HCT116 (cell line): ENCODE measurements at regions not wholly inside any gene's neighbourhood (a gene's known extent, or its start where the extent isn't known, plus 50 kb on each side); places are given as distances from the start of the nearest gene placed in this dataset.

Experiments used
- ATAC-seq: fragments of 200-7000 bp; cut with Tn5 transposase; 2 replicates; pipeline ENCODE4 v1.9.1; 2020; ENCODE audit warnings: mild to moderate bottlenecking, moderate library complexity
- BruUV-seq: library from RNA; stranded (reverse); fragments of 400-500 nt; replicated peaks from 2 replicates; lab custom pipeline; 2021; lab: Mats Ljungman, UMichigan
- CTCF ChIA-PET: fragments of 300-600 bp; sonication (Branson Sonifier 250); formaldehyde crosslinking; loops from one replicate; lab custom pipeline; 2021; ENCODE audit warnings: antibody characterized with exemption; lab: Charles Lee
- POLR2A ChIA-PET: fragments of 300-600, 350-600 bp; sonication (Branson Sonifier 250); formaldehyde crosslinking; loops from one replicate; lab custom pipeline; 2021; ENCODE audit warnings: antibody characterized with exemption; lab: Charles Lee
- RAD21 ChIA-PET, 2 experiments: fragments of 300-600 bp; sonication (Branson Sonifier 250); formaldehyde crosslinking; loops; one replicate each; lab custom pipeline; 2023; ENCODE audit warnings: low total read pairs in 2 of 2; ENCODE audit not compliant: uncharacterized antibody in 2 of 2, unreplicated experiment in 2 of 2, low non-redundant PET in 1 of 2; lab: Charles Lee
- DNase-seq: peaks from one replicate; pipeline ENCODE4 v3.0.0-alpha.2; 2010; ENCODE audit warnings: low read depth, low spot score
- H2AFZ ChIP-seq: fragments of 200-600 bp; shearing (Covaris generic), sonication (generic); 2 replicates; pipeline ENCODE4 v1.6.1; 2017; ENCODE audit warnings: low read depth, mixed run types, mixed read lengths, antibody characterized with exemption, low read length; ENCODE audit not compliant: poor library complexity, severe bottlenecking
- H3K27ac ChIP-seq: 2 replicates; pipeline ENCODE4 v1.5.1; 2012; ENCODE audit warnings: low read depth, low read length
- H3K27me3 ChIP-seq: fragments of 200-600 bp; sonication (generic); 2 replicates; pipeline ENCODE4 v1.6.1; 2016; ENCODE audit warnings: mixed run types, low read length, mixed read lengths; ENCODE audit not compliant: insufficient read depth
- H3K36me3 ChIP-seq, 2 experiments: fragments of 200-500 bp in 1 of 2; fragments of 200-600 bp in 1 of 2; sonication (Bioruptor generic) in 1 of 2; sonication (generic) in 1 of 2; 2 replicates each; pipeline versions ENCODE4 v1.5.1 to v1.6.1; 2014 to 2016; ENCODE audit warnings: low read length in 2 of 2, inconsistent platforms in 1 of 2, mixed read lengths in 1 of 2, mixed run types in 1 of 2; ENCODE audit not compliant: insufficient read depth in 2 of 2, control insufficient read depth in 1 of 2
- H3K4me1 ChIP-seq, 2 experiments: fragments of 200-600 bp in 1 of 2; sonication (generic) in 1 of 2; 2 replicates each; pipeline versions ENCODE4 v1.5.1 to v1.6.1; 2012 to 2017; ENCODE audit warnings: low read length in 2 of 2, inconsistent platforms in 1 of 2, mild to moderate bottlenecking in 1 of 2, mixed read lengths in 1 of 2, mixed run types in 1 of 2, moderate library complexity in 1 of 2; ENCODE audit not compliant: insufficient read depth in 2 of 2, control insufficient read depth in 1 of 2
- H3K4me2 ChIP-seq: fragments of 200-600 bp; sonication (generic); 2 replicates; pipeline ENCODE4 v1.6.1; 2017; ENCODE audit warnings: mixed run types, low read length, mixed read lengths
- H3K4me3 ChIP-seq, 2 experiments: fragments of 200-600 bp in 1 of 2; sonication (generic) in 1 of 2; replicated peaks in 1 of 2; 2 replicates each; pipeline ENCODE4 v1.5.1; 2011 to 2016; ENCODE audit warnings: low read length in 2 of 2, control low read depth in 1 of 2, low read depth in 1 of 2, mild to moderate bottlenecking in 1 of 2, mixed read lengths in 1 of 2, mixed run types in 1 of 2
- H3K79me2 ChIP-seq: fragments of 200-600 bp; sonication (generic); 2 replicates; pipeline ENCODE4 v1.6.1; 2017; ENCODE audit warnings: mild to moderate bottlenecking, mixed run types, low read length, moderate library complexity, mixed read lengths; ENCODE audit not compliant: insufficient read depth
- H3K9ac ChIP-seq: fragments of 200-600 bp; sonication (generic); 2 replicates; pipeline ENCODE4 v1.6.1; 2016; ENCODE audit warnings: low read length, mixed read lengths
- H3K9me2 ChIP-seq: fragments of 200-600 bp; sonication (generic), shearing (Covaris generic); 2 replicates; pipeline ENCODE4 v1.6.1; 2017; ENCODE audit warnings: mixed run types, mild to moderate bottlenecking, moderate library complexity; ENCODE audit not compliant: insufficient read depth
- H3K9me3 ChIP-seq, 2 experiments: fragments of 200-500 bp in 1 of 2; fragments of 200-600 bp in 1 of 2; sonication (Bioruptor generic) in 1 of 2; sonication (generic) in 1 of 2; 2 replicates each; pipeline ENCODE4 v1.6.1; 2014 to 2017; ENCODE audit warnings: low read length in 2 of 2, mixed read lengths in 2 of 2, inconsistent platforms in 1 of 2, low read depth in 1 of 2, mild to moderate bottlenecking in 1 of 2, mixed run types in 1 of 2, moderate library complexity in 1 of 2; ENCODE audit not compliant: control insufficient read depth in 1 of 2, insufficient read depth in 1 of 2
- H4K20me1 ChIP-seq: fragments of 200-600 bp; sonication (generic), shearing (Covaris generic); 2 replicates; pipeline ENCODE4 v1.6.1; 2017; ENCODE audit warnings: mixed run types, mild to moderate bottlenecking, moderate library complexity; ENCODE audit not compliant: insufficient read depth
- EGR1 ChIP-seq: IDR thresholded peaks from 2 replicates; pipeline ENCODE4 v1.6.1; 2012; ENCODE audit warnings: low read depth
- ELF1 ChIP-seq: IDR thresholded peaks from 2 replicates; pipeline ENCODE4 v1.6.1; 2012; ENCODE audit warnings: low read depth, borderline replicate concordance
- FOSL1 ChIP-seq: IDR thresholded peaks from 2 replicates; pipeline ENCODE4 v1.6.1; 2012; ENCODE audit warnings: low read depth
- JUND ChIP-seq: IDR thresholded peaks from 2 replicates; pipeline ENCODE4 v1.6.1; 2012
- POLR2A ChIP-seq: IDR thresholded peaks from 2 replicates; pipeline ENCODE4 v1.7.0; 2011; ENCODE audit warnings: borderline replicate concordance; ENCODE audit not compliant: insufficient read depth, insufficient read length; ENCODE audit errors: extremely low read depth
- POLR2AphosphoS5 ChIP-seq: IDR thresholded peaks from 2 replicates; pipeline ENCODE4 v1.6.1; 2011; ENCODE audit warnings: mild to moderate bottlenecking, low read depth, low read length, moderate library complexity
- RAD21 ChIP-seq: IDR thresholded peaks from 2 replicates; pipeline ENCODE4 v1.6.1; 2012; ENCODE audit warnings: low read depth, mild to moderate bottlenecking
- SIN3A ChIP-seq: IDR thresholded peaks from 2 replicates; pipeline ENCODE4 v1.6.1; 2012; ENCODE audit warnings: low read depth
- SP1 ChIP-seq: IDR thresholded peaks from 2 replicates; pipeline ENCODE4 v1.6.1; 2012; ENCODE audit warnings: low read depth
- TCF7L2 ChIP-seq: IDR thresholded peaks from 2 replicates; pipeline ENCODE4 v1.7.0; 2011; ENCODE audit warnings: borderline replicate concordance, inconsistent platforms; ENCODE audit not compliant: insufficient read depth, insufficient read length; ENCODE audit errors: extremely low read depth
- YY1 ChIP-seq: IDR thresholded peaks from 2 replicates; pipeline ENCODE4 v1.6.1; 2011; ENCODE audit warnings: low read length, low read depth, moderate library complexity, mild to moderate bottlenecking; ENCODE audit not compliant: insufficient replicate concordance; ENCODE audit errors: extremely low read depth
- ZFX ChIP-seq: fragments of 450-650 bp; IDR thresholded peaks from 2 replicates; pipeline ENCODE4 v1.6.1; 2017
- ZNF274 ChIP-seq: fragments of 200-500 bp; sonication (Bioruptor generic); IDR thresholded peaks from 2 replicates; pipeline ENCODE4 v1.6.1; 2014; ENCODE audit warnings: mild to moderate bottlenecking, low read depth, low read length, inconsistent platforms
- intact Hi-C: fragments of 100-400 bp; cut with micrococcal nuclease; formaldehyde crosslinking; loops from 2 replicates; pipeline ENCODE4 v1.10.0; 2022
- TF ChIP-seq, protein P1 (sequence below): IDR thresholded peaks from 2 replicates; pipeline ENCODE4 v1.6.1; 2011; ENCODE audit warnings: mild to moderate bottlenecking, low read length, moderate library complexity; ENCODE audit not compliant: insufficient replicate concordance; ENCODE audit errors: extremely low read depth
- TF ChIP-seq, protein P2 (sequence below): IDR thresholded peaks from 2 replicates; pipeline ENCODE4 v1.6.1; 2012

DNA sequence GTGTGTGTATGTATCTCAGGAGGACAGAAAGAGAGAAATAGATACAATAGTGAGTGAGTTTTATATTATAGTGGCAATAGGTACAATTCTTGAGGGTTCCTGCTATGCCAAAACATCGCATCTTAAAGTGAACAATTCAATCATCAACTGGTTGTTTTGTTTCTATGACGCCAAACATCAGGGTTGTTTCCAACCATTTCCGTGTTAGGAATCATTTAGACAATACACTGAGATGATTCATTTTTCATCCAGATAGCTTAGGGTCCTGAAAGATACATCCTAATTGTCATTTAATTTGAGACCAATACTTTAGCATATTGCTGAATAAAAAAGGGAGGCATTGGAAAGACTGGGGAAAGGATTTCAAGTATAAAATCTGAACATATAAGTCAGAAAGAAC, 472.2 kb downstream of the MCTP2 start:
- no peak overlapping the region for H3K4me2 ChIP-seq
- no peaks in the 10 kb centered on the region for H3K79me2 ChIP-seq
- intact Hi-C loops = no loop called here
- H3K4me3 ChIP-seq = no peak overlapping the region
- no TSS peak for BruUV-seq
- no peak overlapping the region for H2AFZ ChIP-seq
- ChIA-PET POLR2A (no interaction called here), CTCF (no interaction called here), RAD21 (no interaction called here)
- H4K20me1 ChIP-seq = no peaks in the 10 kb centered on the region
- H3K9ac ChIP-seq = no peak overlapping the region
- DNase-seq (no peak), ATAC-seq (no peak)
- H3K27ac ChIP-seq = no peak overlapping the region
- no peaks in the 10 kb centered on the region for H3K9me3 ChIP-seq
- H3K36me3 ChIP-seq = no peaks in the 10 kb centered on the region
- TF ChIP-seq, protein P1, sequence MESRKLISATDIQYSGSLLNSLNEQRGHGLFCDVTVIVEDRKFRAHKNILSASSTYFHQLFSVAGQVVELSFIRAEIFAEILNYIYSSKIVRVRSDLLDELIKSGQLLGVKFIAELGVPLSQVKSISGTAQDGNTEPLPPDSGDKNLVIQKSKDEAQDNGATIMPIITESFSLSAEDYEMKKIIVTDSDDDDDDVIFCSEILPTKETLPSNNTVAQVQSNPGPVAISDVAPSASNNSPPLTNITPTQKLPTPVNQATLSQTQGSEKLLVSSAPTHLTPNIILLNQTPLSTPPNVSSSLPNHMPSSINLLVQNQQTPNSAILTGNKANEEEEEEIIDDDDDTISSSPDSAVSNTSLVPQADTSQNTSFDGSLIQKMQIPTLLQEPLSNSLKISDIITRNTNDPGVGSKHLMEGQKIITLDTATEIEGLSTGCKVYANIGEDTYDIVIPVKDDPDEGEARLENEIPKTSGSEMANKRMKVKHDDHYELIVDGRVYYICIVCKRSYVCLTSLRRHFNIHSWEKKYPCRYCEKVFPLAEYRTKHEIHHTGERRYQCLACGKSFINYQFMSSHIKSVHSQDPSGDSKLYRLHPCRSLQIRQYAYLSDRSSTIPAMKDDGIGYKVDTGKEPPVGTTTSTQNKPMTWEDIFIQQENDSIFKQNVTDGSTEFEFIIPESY = no peak
- TF ChIP-seq SIN3A (no peak), ELF1 (no peak), POLR2A (no peak), RAD21 (no peak), ZNF274 (no peak), ZFX (no peak), POLR2AphosphoS5 (no peak), FOSL1 (no peak), YY1 (no peak), TCF7L2 (no peak), EGR1 (no peak), JUND (no peak), SP1 (no peak)
- TF ChIP-seq, protein P2, sequence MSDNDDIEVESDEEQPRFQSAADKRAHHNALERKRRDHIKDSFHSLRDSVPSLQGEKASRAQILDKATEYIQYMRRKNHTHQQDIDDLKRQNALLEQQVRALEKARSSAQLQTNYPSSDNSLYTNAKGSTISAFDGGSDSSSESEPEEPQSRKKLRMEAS = no peak
- no peaks in the 10 kb centered on the region for H3K27me3 ChIP-seq
- no peaks in the 10 kb centered on the region for H3K9me2 ChIP-seq
- no peaks in the 10 kb centered on the region for H3K4me1 ChIP-seq
